ENCODE measurements at regions not wholly inside any gene's neighbourhood (a gene's known extent, or its start where the extent isn't known, plus 50 kb on each side); places are given as distances from the start of the nearest gene placed in this dataset.

DNA sequence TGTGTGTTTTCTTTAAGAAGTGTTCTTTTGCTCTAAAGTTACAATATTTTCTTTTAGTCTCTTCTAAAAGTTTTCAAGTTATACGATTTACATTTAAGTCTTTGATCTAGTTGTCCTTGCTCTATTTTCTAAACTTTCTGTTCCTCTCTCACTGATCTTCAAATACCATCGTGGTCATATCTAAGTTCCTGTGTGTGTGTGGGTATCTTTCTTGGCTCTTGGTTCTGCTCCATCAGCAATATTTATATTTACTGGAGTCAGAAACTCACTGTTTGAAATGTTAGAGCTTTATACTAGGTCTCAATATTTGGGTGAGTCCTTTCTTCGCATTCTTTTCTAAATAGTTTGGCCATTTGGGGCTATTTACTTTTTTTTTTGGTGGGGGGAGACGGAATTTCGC, 77.3 kb downstream of the COPS8 start:
- H3K36me3 ChIP-seq (ENCODE audit: control insufficient read depth, insufficient read depth, low read length), result no peaks in the 10 kb centered on the region
- H3K4me3 ChIP-seq (ENCODE audit: low read depth, low read length), result no peak overlapping the region
- no peak overlapping the region for H3K27ac ChIP-seq
- no peak overlapping the region for H3K9ac ChIP-seq
- H3K4me2 ChIP-seq (ENCODE audit: low read length), result no peak overlapping the region
- H3K79me2 ChIP-seq, result no peaks in the 10 kb centered on the region
- H3K4me1 ChIP-seq, result no peaks in the 10 kb centered on the region
- TF ChIP-seq, protein P1, sequence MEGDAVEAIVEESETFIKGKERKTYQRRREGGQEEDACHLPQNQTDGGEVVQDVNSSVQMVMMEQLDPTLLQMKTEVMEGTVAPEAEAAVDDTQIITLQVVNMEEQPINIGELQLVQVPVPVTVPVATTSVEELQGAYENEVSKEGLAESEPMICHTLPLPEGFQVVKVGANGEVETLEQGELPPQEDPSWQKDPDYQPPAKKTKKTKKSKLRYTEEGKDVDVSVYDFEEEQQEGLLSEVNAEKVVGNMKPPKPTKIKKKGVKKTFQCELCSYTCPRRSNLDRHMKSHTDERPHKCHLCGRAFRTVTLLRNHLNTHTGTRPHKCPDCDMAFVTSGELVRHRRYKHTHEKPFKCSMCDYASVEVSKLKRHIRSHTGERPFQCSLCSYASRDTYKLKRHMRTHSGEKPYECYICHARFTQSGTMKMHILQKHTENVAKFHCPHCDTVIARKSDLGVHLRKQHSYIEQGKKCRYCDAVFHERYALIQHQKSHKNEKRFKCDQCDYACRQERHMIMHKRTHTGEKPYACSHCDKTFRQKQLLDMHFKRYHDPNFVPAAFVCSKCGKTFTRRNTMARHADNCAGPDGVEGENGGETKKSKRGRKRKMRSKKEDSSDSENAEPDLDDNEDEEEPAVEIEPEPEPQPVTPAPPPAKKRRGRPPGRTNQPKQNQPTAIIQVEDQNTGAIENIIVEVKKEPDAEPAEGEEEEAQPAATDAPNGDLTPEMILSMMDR (IDR thresholded peaks at IDR 0.05), result no peak
- H3K9me3 ChIP-seq (ENCODE audit: control insufficient read depth, low read length), result no peaks in the 10 kb centered on the region
- no peaks in the 10 kb centered on the region for H3K27me3 ChIP-seq (ENCODE audit: control insufficient read depth, insufficient read depth, low read length)
- H2AFZ ChIP-seq, result no peak overlapping the region

DNA sequence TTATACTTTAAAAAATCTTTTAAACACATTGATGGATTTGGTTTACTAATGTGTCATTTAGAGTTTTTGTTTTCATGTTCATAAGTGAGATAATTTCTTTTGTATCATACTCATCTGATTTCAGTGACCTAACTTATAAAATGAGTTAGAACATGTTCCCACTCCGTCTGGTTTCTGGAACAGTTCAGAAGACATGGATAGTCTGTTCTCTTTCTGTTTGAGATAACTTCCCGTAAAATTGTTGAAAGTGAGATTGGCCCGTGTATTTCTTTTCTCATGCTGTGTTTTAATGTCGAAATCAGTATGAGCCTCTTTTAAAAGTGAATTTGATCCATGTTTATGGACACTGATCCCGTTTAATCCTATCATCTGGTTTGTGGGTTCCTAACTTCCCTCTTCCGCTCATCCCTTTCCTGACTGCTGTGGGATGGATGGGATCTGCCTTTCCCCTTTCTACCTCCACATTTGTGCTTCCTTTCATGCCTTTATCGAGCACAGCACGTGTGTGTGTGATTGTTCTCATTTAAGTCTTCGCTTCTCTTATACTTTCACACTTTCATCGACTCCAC, 78.9 kb downstream of the COPS8 start:
- H3K4me3 ChIP-seq (ENCODE audit: low read depth, low read length), result no peak overlapping the region
- H3K27me3 ChIP-seq (ENCODE audit: control insufficient read depth, insufficient read depth, low read length), result no peaks in the 10 kb centered on the region
- no peak overlapping the region for H3K27ac ChIP-seq
- no peak overlapping the region for H3K4me2 ChIP-seq (ENCODE audit: low read length)
- H3K79me2 ChIP-seq, result no peaks in the 10 kb centered on the region
- H3K36me3 ChIP-seq (ENCODE audit: control insufficient read depth, insufficient read depth, low read length), result no peaks in the 10 kb centered on the region
- TF ChIP-seq, protein P1 (IDR thresholded peaks at IDR 0.05), result no peak
- no peak overlapping the region for H2AFZ ChIP-seq
- H3K4me1 ChIP-seq, result no peaks in the 10 kb centered on the region
- no peaks in the 10 kb centered on the region for H3K9me3 ChIP-seq (ENCODE audit: control insufficient read depth, low read length)
- H3K9ac ChIP-seq, result no peak overlapping the region

DNA sequence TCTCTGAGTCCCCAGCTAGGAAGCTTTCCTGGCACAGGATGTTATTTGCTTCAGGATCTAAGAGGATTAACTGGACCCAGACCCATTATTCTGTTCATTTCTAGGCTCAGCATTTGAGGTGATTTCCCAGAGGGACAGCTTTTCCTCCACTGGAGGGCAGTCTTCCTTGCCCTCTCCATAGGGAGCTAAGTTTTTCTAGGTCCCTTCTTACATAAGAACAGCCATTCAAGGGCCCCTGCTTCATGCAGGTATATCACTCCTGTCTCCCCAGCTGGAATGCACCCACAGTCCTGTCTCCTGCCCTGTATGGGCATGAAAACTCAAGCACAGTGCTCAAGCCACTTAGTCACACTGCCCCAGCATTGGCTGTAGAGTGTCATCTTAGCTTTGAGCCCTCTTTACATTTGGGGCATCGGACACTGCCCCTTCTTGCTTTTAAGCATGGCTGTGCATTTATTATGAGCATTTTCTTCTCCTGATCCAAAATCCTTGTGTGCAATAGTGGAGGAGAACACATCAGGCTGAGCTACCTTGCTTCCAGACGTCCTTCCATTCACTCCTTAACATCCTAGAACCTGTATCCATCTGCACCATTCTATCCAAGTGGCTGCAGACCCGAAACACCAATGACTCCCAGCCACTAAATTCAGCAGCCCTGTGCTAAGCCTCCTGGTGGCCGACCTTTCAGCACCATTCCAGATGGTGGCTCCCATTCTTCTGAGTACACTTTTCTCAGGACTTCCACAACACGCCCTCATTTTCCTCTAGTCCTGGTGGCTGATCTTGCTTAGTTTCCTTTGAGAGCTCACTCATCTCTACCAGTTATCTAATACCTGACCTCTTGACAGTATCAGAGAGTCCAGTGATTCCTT, 80.0 kb downstream of the COPS8 start:
- no peak overlapping the region for H3K4me2 ChIP-seq (ENCODE audit: low read length)
- H3K9me3 ChIP-seq (ENCODE audit: control insufficient read depth, low read length), result no peaks in the 10 kb centered on the region
- H3K36me3 ChIP-seq (ENCODE audit: control insufficient read depth, insufficient read depth, low read length), result no peaks in the 10 kb centered on the region
- H3K4me3 ChIP-seq (ENCODE audit: low read depth, low read length), result no peak overlapping the region
- no peaks in the 10 kb centered on the region for H3K27me3 ChIP-seq (ENCODE audit: control insufficient read depth, insufficient read depth, low read length)
- H3K4me1 ChIP-seq, result no peaks in the 10 kb centered on the region
- H3K9ac ChIP-seq, result no peak overlapping the region
- H2AFZ ChIP-seq, result no peak overlapping the region
- H3K79me2 ChIP-seq, result no peaks in the 10 kb centered on the region
- no peak overlapping the region for H3K27ac ChIP-seq
- TF ChIP-seq, protein P1 (IDR thresholded peaks at IDR 0.05), result no peak

DNA sequence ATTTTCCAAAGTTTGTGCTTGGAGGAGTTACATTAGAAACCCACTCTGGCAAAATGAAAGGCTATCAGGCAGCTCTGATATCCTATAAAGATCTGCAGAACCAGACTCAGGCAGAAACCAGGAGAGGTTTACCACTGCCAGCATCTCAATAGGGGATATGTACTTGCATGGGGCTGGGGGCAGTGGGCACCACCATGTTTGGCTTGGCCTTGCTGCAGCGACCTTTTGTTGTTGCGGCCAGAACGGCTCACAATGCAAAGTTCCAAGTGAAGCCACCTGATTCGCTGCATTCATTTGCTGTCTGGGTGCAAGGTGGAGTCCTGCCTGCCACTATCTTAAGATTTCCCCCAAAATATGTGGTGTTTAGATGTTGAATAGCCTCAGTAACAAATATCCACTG, 81.3 kb downstream of the COPS8 start:
- no peaks in the 10 kb centered on the region for H3K27me3 ChIP-seq (ENCODE audit: control insufficient read depth, insufficient read depth, low read length)
- no peak overlapping the region for H3K9ac ChIP-seq
- TF ChIP-seq, protein P1 (IDR thresholded peaks at IDR 0.05), result no peak
- H3K9me3 ChIP-seq (ENCODE audit: control insufficient read depth, low read length), result no peaks in the 10 kb centered on the region
- H3K4me1 ChIP-seq, result no peaks in the 10 kb centered on the region
- H3K4me2 ChIP-seq (ENCODE audit: low read length), result no peak overlapping the region
- no peak overlapping the region for H2AFZ ChIP-seq
- H3K79me2 ChIP-seq, result no peaks in the 10 kb centered on the region
- H3K36me3 ChIP-seq (ENCODE audit: control insufficient read depth, insufficient read depth, low read length), result no peaks in the 10 kb centered on the region
- H3K4me3 ChIP-seq (ENCODE audit: low read depth, low read length), result no peak overlapping the region
- no peak overlapping the region for H3K27ac ChIP-seq
